Astrocyte of the cerebellum (primary cell): ENCODE measurements at regions not wholly inside any gene's neighbourhood (a gene's known extent, or its start where the extent isn't known, plus 50 kb on each side); places are given as distances from the start of the nearest gene placed in this dataset.

Experiments used
- DNase-seq: peaks from one replicate; pipeline ENCODE4 v3.0.0-alpha.2; 2011; ENCODE audit warnings: low read depth
- H3K4me3 ChIP-seq: 2 replicates; pipeline ENCODE4 v1.5.1; 2011; ENCODE audit warnings: mild to moderate bottlenecking, low read depth, low read length, moderate library complexity
- in situ Hi-C: cut with HindIII; loops from 2 replicates; pipeline ENCODE4 v1.10.0; 2017; ENCODE audit warnings: low sequenced_read_pairs
- TF ChIP-seq, protein P1 (sequence below): IDR thresholded peaks from 2 replicates; pipeline ENCODE4 v1.5.1; 2012; ENCODE audit warnings: low read length, low read depth, moderate library complexity, mild to moderate bottlenecking; ENCODE audit errors: missing control alignments

- no peak for DNase-seq
- TF ChIP-seq, protein P1, sequence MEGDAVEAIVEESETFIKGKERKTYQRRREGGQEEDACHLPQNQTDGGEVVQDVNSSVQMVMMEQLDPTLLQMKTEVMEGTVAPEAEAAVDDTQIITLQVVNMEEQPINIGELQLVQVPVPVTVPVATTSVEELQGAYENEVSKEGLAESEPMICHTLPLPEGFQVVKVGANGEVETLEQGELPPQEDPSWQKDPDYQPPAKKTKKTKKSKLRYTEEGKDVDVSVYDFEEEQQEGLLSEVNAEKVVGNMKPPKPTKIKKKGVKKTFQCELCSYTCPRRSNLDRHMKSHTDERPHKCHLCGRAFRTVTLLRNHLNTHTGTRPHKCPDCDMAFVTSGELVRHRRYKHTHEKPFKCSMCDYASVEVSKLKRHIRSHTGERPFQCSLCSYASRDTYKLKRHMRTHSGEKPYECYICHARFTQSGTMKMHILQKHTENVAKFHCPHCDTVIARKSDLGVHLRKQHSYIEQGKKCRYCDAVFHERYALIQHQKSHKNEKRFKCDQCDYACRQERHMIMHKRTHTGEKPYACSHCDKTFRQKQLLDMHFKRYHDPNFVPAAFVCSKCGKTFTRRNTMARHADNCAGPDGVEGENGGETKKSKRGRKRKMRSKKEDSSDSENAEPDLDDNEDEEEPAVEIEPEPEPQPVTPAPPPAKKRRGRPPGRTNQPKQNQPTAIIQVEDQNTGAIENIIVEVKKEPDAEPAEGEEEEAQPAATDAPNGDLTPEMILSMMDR = no peak
- in situ Hi-C loops = no loop called here
- no peak overlapping the region for H3K4me3 ChIP-seq
These were observed 110.6 kb upstream of the DDX18 start for GRCh38 chr2:117703858-117704257.

DNA sequence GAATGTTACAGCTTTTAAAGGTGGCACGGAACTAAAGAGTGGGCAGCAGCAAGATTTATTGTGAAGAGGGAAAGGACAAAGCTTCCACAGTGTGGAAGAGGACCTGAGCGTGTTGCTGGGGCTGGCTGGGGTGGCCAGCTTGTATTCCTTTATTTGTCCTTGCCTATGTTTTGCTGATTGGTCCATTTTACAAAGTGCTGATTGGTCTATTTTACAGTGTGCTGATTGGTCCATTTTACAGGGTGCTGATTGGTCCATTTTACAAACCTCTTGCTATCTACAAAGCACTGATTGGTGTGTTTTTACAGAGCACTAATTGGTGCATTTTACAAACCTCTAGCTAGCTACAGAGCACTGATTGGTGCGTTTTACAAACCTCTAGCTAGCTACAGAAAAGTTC is 109.7 kb upstream of the DDX18 start:
- in situ Hi-C loops = no loop called here

GRCh38 chr2:117707874-117708273 is 106.6 kb upstream of the DDX18 start:
- DNase-seq = no peak
- in situ Hi-C loops = no loop called here
- H3K4me3 ChIP-seq = no peak overlapping the region
- TF ChIP-seq, protein P1 = no peak

More for the DNA sequence above, 109.7 kb upstream of the DDX18 start:
- TF ChIP-seq, protein P1 = no peak
- no peak overlapping the region for H3K4me3 ChIP-seq
- no peak for DNase-seq

DNA sequence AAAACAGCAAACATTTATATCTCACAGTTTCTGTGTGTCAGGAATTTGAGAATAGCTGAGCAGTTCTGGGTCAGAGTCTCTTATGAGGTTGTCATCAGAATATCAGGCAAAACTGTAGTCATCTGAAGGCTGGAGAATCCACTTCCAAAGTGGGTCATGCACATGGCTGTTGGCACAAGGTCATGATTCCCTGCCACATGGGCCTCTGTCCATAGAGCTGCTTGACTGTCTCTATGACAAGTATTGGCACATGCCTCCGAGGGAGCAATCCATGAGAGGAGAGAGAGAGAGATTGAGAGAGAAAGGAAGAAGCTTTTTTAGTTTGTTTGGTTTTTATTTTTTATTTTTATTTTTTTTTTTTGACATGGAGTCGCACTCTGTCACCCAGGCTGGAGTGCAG is 101.8 kb upstream of the DDX18 start:
- in situ Hi-C loops = no loop called here
- TF ChIP-seq, protein P1 = no peak
- DNase-seq = no peak
- H3K4me3 ChIP-seq = no peak overlapping the region

- DNase-seq = no peak
- in situ Hi-C loops = no loop called here
- H3K4me3 ChIP-seq = no peak overlapping the region
- TF ChIP-seq, protein P1 = no peak
These were observed 100.4 kb upstream of the DDX18 start for GRCh38 chr2:117714110-117714509.

DNA sequence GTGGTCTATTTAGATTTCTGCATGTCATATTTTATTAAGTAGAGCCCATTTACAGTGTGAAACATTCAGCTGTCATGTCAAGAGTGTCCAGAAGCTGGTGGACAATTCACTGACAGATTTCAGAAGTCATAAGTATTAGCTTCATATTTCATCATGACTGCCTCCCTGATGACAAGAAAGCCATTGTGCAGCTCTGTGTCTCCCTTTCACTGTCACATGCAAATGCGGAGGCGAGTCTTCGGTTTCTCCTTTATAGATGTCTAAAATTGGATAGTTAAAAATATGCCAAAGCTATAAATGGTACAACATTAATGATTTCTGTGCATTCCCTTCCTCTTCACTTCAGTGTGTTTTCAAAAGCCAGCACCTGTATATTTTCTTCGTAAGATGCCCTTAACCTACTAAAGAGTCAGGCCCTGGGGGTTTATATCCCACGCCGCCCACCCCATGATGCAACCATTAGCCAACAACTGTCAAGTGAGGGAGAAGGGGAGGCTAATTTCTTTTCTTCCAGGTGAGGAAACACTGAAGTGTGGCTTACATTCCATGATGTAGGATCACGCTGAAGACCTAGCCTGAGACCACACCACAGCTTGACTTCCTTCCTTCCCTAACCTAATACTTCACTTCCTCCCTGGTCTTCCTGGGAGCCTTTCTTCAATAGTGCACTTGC is 99.6 kb upstream of the DDX18 start:
- in situ Hi-C loops = no loop called here
- TF ChIP-seq, protein P1 = no peak
- no peak overlapping the region for H3K4me3 ChIP-seq
- DNase-seq = no peak
